CD8-positive, alpha-beta memory T cell (primary cell): ENCODE measurements at regions not wholly inside any gene's neighbourhood (a gene's known extent, or its start where the extent isn't known, plus 50 kb on each side); places are given as distances from the start of the nearest gene placed in this dataset.

ENCODE experiments used
- CTCF ChIA-PET: fragments of 350-600 bp; sonication (Branson Sonifier 250); formaldehyde crosslinking; loops from one replicate; lab custom pipeline; 2021; ENCODE audit warnings: antibody characterized with exemption; lab: Charles Lee
- POLR2A ChIA-PET: fragments of 350-600 bp; sonication (Branson Sonifier 250); formaldehyde crosslinking; loops from one replicate; lab custom pipeline; 2021; ENCODE audit warnings: antibody characterized with exemption; lab: Charles Lee
- DNase-seq, 5 donors: peaks; one replicate each; pipeline versions ENCODE4 v3.0.0 to v3.0.0-alpha.2; 2020 to 2022; ENCODE audit warnings: mixed read lengths in 1 of 5
- H3K27ac ChIP-seq: one replicate; pipeline ENCODE4 v1.7.0; 2013; ENCODE audit warnings: low read depth, mild to moderate bottlenecking, low read length, moderate library complexity
- H3K27me3 ChIP-seq: 2 replicates; pipeline ENCODE4 v1.7.0; 2013; ENCODE audit warnings: low read length, mild to moderate bottlenecking; ENCODE audit not compliant: insufficient read depth, poor library complexity, severe bottlenecking
- H3K36me3 ChIP-seq: 2 replicates; pipeline ENCODE4 v1.7.0; 2013; ENCODE audit warnings: mild to moderate bottlenecking, low read length, moderate library complexity; ENCODE audit not compliant: insufficient read depth
- H3K4me1 ChIP-seq: 2 replicates; pipeline ENCODE4 v1.7.0; 2013; ENCODE audit warnings: mild to moderate bottlenecking, low read length, moderate library complexity; ENCODE audit not compliant: insufficient read depth
- H3K4me3 ChIP-seq: 2 replicates; pipeline ENCODE4 v1.7.0; 2013; ENCODE audit warnings: mild to moderate bottlenecking, low read length
- H3K9me3 ChIP-seq: 2 replicates; pipeline ENCODE4 v1.7.0; 2013; ENCODE audit warnings: mild to moderate bottlenecking, low read length
- H3K27ac Mint-ChIP-seq, 8 donors: one replicate each; pipeline ENCODE4 v1.8.0; 2020 to 2021; ENCODE audit warnings: mixed read lengths in 8 of 8, mild to moderate bottlenecking in 6 of 8, inconsistent platforms in 3 of 8, moderate library complexity in 3 of 8
- H3K27me3 Mint-ChIP-seq, 2 donors: one replicate each; pipeline ENCODE4 v1.8.0; 2020 to 2021; ENCODE audit warnings: mixed read lengths in 2 of 2, mild to moderate bottlenecking in 1 of 2, moderate library complexity in 1 of 2
- H3K36me3 Mint-ChIP-seq, 3 donors: one replicate each; pipeline ENCODE4 v1.8.0; 2020 to 2021; ENCODE audit warnings: mixed read lengths in 3 of 3, inconsistent platforms in 1 of 3, mild to moderate bottlenecking in 1 of 3
- H3K4me1 Mint-ChIP-seq, 3 donors: one replicate each; pipeline ENCODE4 v1.8.0; 2020 to 2021; ENCODE audit warnings: mixed read lengths in 3 of 3, inconsistent platforms in 1 of 3, mild to moderate bottlenecking in 1 of 3
- H3K4me3 Mint-ChIP-seq, 7 donors: one replicate each; pipeline ENCODE4 v1.8.0; 2020 to 2021; ENCODE audit warnings: mixed read lengths in 7 of 7, mild to moderate bottlenecking in 6 of 7, moderate library complexity in 4 of 7, inconsistent platforms in 2 of 7
- H3K9me3 Mint-ChIP-seq, 5 donors: one replicate each; pipeline ENCODE4 v1.8.0; 2020 to 2022; ENCODE audit warnings: mixed read lengths in 5 of 5, mild to moderate bottlenecking in 3 of 5, moderate library complexity in 2 of 5, inconsistent platforms in 1 of 5

- H3K9me3 ChIP-seq, result no peaks in the 10 kb centered on the region
- peaks cover 0 to 3% of the 10 kb centered on the region in 2 donors for H3K27me3 Mint-ChIP-seq
Observed at GRCh38 chr16:13742928-13743327, 177.0 kb upstream of the ERCC4 start.

GRCh38 chr16:13743571-13743970 lies 176.4 kb upstream of the ERCC4 start:
- Histone ChIP-seq H3K27ac (no peak overlapping the region), H3K36me3 (no peaks in the 10 kb centered on the region), H3K4me3 (no peak overlapping the region), H3K9me3 (no peaks in the 10 kb centered on the region), H3K27me3 (no peaks in the 10 kb centered on the region), H3K4me1 (no peaks in the 10 kb centered on the region)
- CTCF ChIA-PET, result no interaction called here
- peaks cover 3 to 13% (median 8%) of the 10 kb centered on the region in 5 donors for H3K9me3 Mint-ChIP-seq
- peaks cover 0 to 3% of the 10 kb centered on the region in 2 donors for H3K27me3 Mint-ChIP-seq
- DNase-seq, result no peak
- POLR2A ChIA-PET, result no interaction called here
- H3K4me1 Mint-ChIP-seq, result no peaks in the 10 kb centered on the region
- H3K4me3 Mint-ChIP-seq, result no peak overlapping the region
- H3K27ac Mint-ChIP-seq, result no peak overlapping the region
- no peaks in the 10 kb centered on the region for H3K36me3 Mint-ChIP-seq

More at GRCh38 chr16:13742928-13743327, 177.0 kb upstream of the ERCC4 start:
- H3K36me3 Mint-ChIP-seq, result no peaks in the 10 kb centered on the region
- CTCF ChIA-PET, result no interaction called here
- H3K4me1 ChIP-seq, result no peaks in the 10 kb centered on the region
- no peak overlapping the region for H3K4me3 Mint-ChIP-seq
- H3K27me3 ChIP-seq, result no peaks in the 10 kb centered on the region
- POLR2A ChIA-PET, result no interaction called here
- no peak for DNase-seq
- no peaks in the 10 kb centered on the region for H3K4me1 Mint-ChIP-seq
- H3K27ac ChIP-seq, result no peak overlapping the region
- no peak overlapping the region for H3K27ac Mint-ChIP-seq
- H3K36me3 ChIP-seq, result no peaks in the 10 kb centered on the region
- H3K9me3 Mint-ChIP-seq, result peaks cover 3 to 13% (median 8%) of the 10 kb centered on the region in 5 donors
- no peak overlapping the region for H3K4me3 ChIP-seq

- Histone ChIP-seq H3K4me1 (no peaks in the 10 kb centered on the region), H3K27me3 (no peaks in the 10 kb centered on the region), H3K27ac (no peak overlapping the region), H3K36me3 (no peaks in the 10 kb centered on the region), H3K9me3 (no peaks in the 10 kb centered on the region), H3K4me3 (no peak overlapping the region)
- Mint-ChIP-seq H3K27me3 (peaks cover 3 to 11% of the 10 kb centered on the region in 2 donors), H3K9me3 (peaks cover 0 to 5% (median 4%) of the 10 kb centered on the region in 5 donors), H3K27ac (no peak overlapping the region), H3K4me3 (no peak overlapping the region), H3K4me1 (no peaks in the 10 kb centered on the region), H3K36me3 (no peaks in the 10 kb centered on the region)
- ChIA-PET CTCF (no interaction called here), POLR2A (no interaction called here)
- DNase-seq, result no peak
Observed at GRCh38 chr16:13756411-13757140, 163.4 kb upstream of the ERCC4 start.

- H3K4me1 Mint-ChIP-seq, result no peaks in the 10 kb centered on the region
- no peaks in the 10 kb centered on the region for H3K36me3 Mint-ChIP-seq
- peaks cover 0 to 4% of the 10 kb centered on the region in 2 donors for H3K27me3 Mint-ChIP-seq
- Histone ChIP-seq H3K27ac (no peak overlapping the region), H3K9me3 (no peaks in the 10 kb centered on the region), H3K4me3 (no peak overlapping the region), H3K4me1 (no peaks in the 10 kb centered on the region), H3K27me3 (no peaks in the 10 kb centered on the region), H3K36me3 (no peaks in the 10 kb centered on the region)
- no peak overlapping the region for H3K4me3 Mint-ChIP-seq
- DNase-seq, result no peak
- ChIA-PET POLR2A (no interaction called here), CTCF (no interaction called here)
- H3K27ac Mint-ChIP-seq, result no peak overlapping the region
- peaks cover 0 to 5% (median 0%) of the 10 kb centered on the region in 5 donors for H3K9me3 Mint-ChIP-seq
Observed at GRCh38 chr16:13766334-13766733, 153.6 kb upstream of the ERCC4 start.

GRCh38 chr16:13767215-13767614 lies 152.7 kb upstream of the ERCC4 start:
- Histone ChIP-seq H3K9me3 (no peaks in the 10 kb centered on the region), H3K36me3 (no peaks in the 10 kb centered on the region), H3K4me1 (no peaks in the 10 kb centered on the region), H3K27me3 (no peaks in the 10 kb centered on the region), H3K27ac (no peak overlapping the region), H3K4me3 (no peak overlapping the region)
- POLR2A ChIA-PET, result no interaction called here
- CTCF ChIA-PET, result no interaction called here
- peaks cover 0 to 2% of the 10 kb centered on the region in 2 donors for H3K27me3 Mint-ChIP-seq
- H3K36me3 Mint-ChIP-seq, result no peaks in the 10 kb centered on the region
- H3K4me1 Mint-ChIP-seq, result no peaks in the 10 kb centered on the region
- DNase-seq, result no peak
- no peak overlapping the region for H3K4me3 Mint-ChIP-seq
- H3K27ac Mint-ChIP-seq, result no peak overlapping the region
- H3K9me3 Mint-ChIP-seq, result peaks cover 0 to 5% (median 0%) of the 10 kb centered on the region in 5 donors

GRCh38 chr16:13768471-13768870 lies 151.5 kb upstream of the ERCC4 start:
- no peaks in the 10 kb centered on the region for H3K36me3 Mint-ChIP-seq
- no peak for DNase-seq
- Histone ChIP-seq H3K4me1 (no peaks in the 10 kb centered on the region), H3K9me3 (no peaks in the 10 kb centered on the region), H3K27me3 (no peaks in the 10 kb centered on the region), H3K27ac (no peak overlapping the region), H3K36me3 (no peaks in the 10 kb centered on the region), H3K4me3 (no peak overlapping the region)
- peaks cover 0 to 2% of the 10 kb centered on the region in 2 donors for H3K27me3 Mint-ChIP-seq
- H3K27ac Mint-ChIP-seq, result no peak overlapping the region
- H3K9me3 Mint-ChIP-seq, result peaks cover 0 to 5% (median under 1%) of the 10 kb centered on the region in 5 donors
- no peak overlapping the region for H3K4me3 Mint-ChIP-seq
- CTCF ChIA-PET, result no interaction called here
- POLR2A ChIA-PET, result no interaction called here
- no peaks in the 10 kb centered on the region for H3K4me1 Mint-ChIP-seq

- Histone ChIP-seq H3K27me3 (no peaks in the 10 kb centered on the region), H3K9me3 (no peaks in the 10 kb centered on the region), H3K4me3 (no peak overlapping the region), H3K4me1 (no peaks in the 10 kb centered on the region), H3K27ac (no peak overlapping the region), H3K36me3 (no peaks in the 10 kb centered on the region)
- CTCF ChIA-PET, result no interaction called here
- H3K36me3 Mint-ChIP-seq, result no peaks in the 10 kb centered on the region
- no peak overlapping the region for H3K27ac Mint-ChIP-seq
- no peaks in the 10 kb centered on the region for H3K4me1 Mint-ChIP-seq
- POLR2A ChIA-PET, result no interaction called here
- H3K9me3 Mint-ChIP-seq, result peaks cover 0 to 3% (median 3%) of the 10 kb centered on the region in 5 donors
- H3K4me3 Mint-ChIP-seq, result no peak overlapping the region
- DNase-seq, result no peak
- peaks cover 0 to 2% of the 10 kb centered on the region in 2 donors for H3K27me3 Mint-ChIP-seq
Observed at GRCh38 chr16:13770436-13770835, 149.5 kb upstream of the ERCC4 start.

- no peaks in the 10 kb centered on the region for H3K36me3 Mint-ChIP-seq
- ChIA-PET POLR2A (no interaction called here), CTCF (no interaction called here)
- Histone ChIP-seq H3K4me3 (no peak overlapping the region), H3K27me3 (no peaks in the 10 kb centered on the region), H3K36me3 (no peaks in the 10 kb centered on the region), H3K9me3 (no peaks in the 10 kb centered on the region), H3K27ac (no peak overlapping the region), H3K4me1 (no peaks in the 10 kb centered on the region)
- no peak overlapping the region for H3K4me3 Mint-ChIP-seq
- no peaks in the 10 kb centered on the region for H3K4me1 Mint-ChIP-seq
- DNase-seq, result no peak
- no peak overlapping the region for H3K27ac Mint-ChIP-seq
- no peaks in the 10 kb centered on the region for H3K27me3 Mint-ChIP-seq
- H3K9me3 Mint-ChIP-seq, result peaks cover 0 to 6% (median 4%) of the 10 kb centered on the region in 5 donors
Observed at GRCh38 chr16:13772782-13773181, 147.2 kb upstream of the ERCC4 start.
